ENCODE measurements at regions not wholly inside any gene's neighbourhood (a gene's known extent, or its start where the extent isn't known, plus 50 kb on each side); places are given as distances from the start of the nearest gene placed in this dataset.

GRCh38 chr20:19813846-19814640 is 56.0 kb downstream of the RIN2 start:
- TF ChIP-seq CTCF (IDR thresholded peaks at IDR 0.05; ENCODE audit: insufficient read depth, low read depth, low read length) (no peak), EZH2 (IDR thresholded peaks at IDR 0.05; ENCODE audit: insufficient read depth, low read length) (no peak)
